Fibroblast of the aortic adventitia (primary cell): ENCODE measurements at regions not wholly inside any gene's neighbourhood (a gene's known extent, or its start where the extent isn't known, plus 50 kb on each side); places are given as distances from the start of the nearest gene placed in this dataset.

ENCODE experiments used
- DNase-seq: peaks from one replicate; pipeline ENCODE4 v3.0.0-alpha.2; 2010; ENCODE audit warnings: low read depth
- H3K4me3 ChIP-seq: 2 replicates; pipeline ENCODE4 v1.5.1; 2011; ENCODE audit warnings: low read depth, mild to moderate bottlenecking, control low read depth, low read length, moderate library complexity
- CTCF ChIP-seq: IDR thresholded peaks from 2 replicates; pipeline ENCODE4 v1.5.1; 2011; ENCODE audit warnings: mild to moderate bottlenecking, low read length, control low read depth, inconsistent platforms; ENCODE audit not compliant: insufficient read depth

GRCh38 chr4:35793766-35794165, 450.5 kb downstream of the ARAP2 start:
- no peak for DNase-seq
- no peak for TF ChIP-seq CTCF
- no peak overlapping the region for H3K4me3 ChIP-seq

GRCh38 chr4:35800669-35801068, 443.6 kb downstream of the ARAP2 start:
- DNase-seq: no peak
- no peak for TF ChIP-seq CTCF
- no peak overlapping the region for H3K4me3 ChIP-seq

GRCh38 chr4:35802644-35803043, 441.7 kb downstream of the ARAP2 start:
- no peak for DNase-seq
- H3K4me3 ChIP-seq: no peak overlapping the region
- TF ChIP-seq CTCF: no peak

- H3K4me3 ChIP-seq: no peak overlapping the region
- DNase-seq: no peak
- no peak for TF ChIP-seq CTCF
Observed at GRCh38 chr4:35818520-35818919, 425.8 kb downstream of the ARAP2 start.

- no peak for TF ChIP-seq CTCF
Observed at GRCh38 chr4:35820003-35820402, 424.3 kb downstream of the ARAP2 start.

GRCh38 chr4:35824231-35824630, 420.1 kb downstream of the ARAP2 start:
- H3K4me3 ChIP-seq: no peak overlapping the region
- TF ChIP-seq CTCF: no peak
- DNase-seq: no peak

More at GRCh38 chr4:35820003-35820402, 424.3 kb downstream of the ARAP2 start:
- no peak for DNase-seq
- no peak overlapping the region for H3K4me3 ChIP-seq

GRCh38 chr4:35835893-35836292, 408.4 kb downstream of the ARAP2 start:
- DNase-seq: no peak
- no peak for TF ChIP-seq CTCF
- no peak overlapping the region for H3K4me3 ChIP-seq
